ENCODE measurements at regions not wholly inside any gene's neighbourhood (a gene's known extent, or its start where the extent isn't known, plus 50 kb on each side); places are given as distances from the start of the nearest gene placed in this dataset.

GRCh38 chr11:108994887-108995286, 330.0 kb downstream of the DDX10 start:
- DNase-seq, result no peak

- no peak for DNase-seq
Measured at GRCh38 chr11:108997826-108998225, 333.0 kb downstream of the DDX10 start.

GRCh38 chr11:109000531-109000930, 335.7 kb downstream of the DDX10 start:
- DNase-seq, result no peak

- DNase-seq, result no peak
Measured at GRCh38 chr11:109001585-109001984, 336.7 kb downstream of the DDX10 start.

- DNase-seq, result no peak
Measured at GRCh38 chr11:109012991-109013390, 348.1 kb downstream of the DDX10 start.

GRCh38 chr11:109015283-109015682, 350.4 kb downstream of the DDX10 start:
- DNase-seq, result no peak

GRCh38 chr11:109016724-109017123, 351.9 kb downstream of the DDX10 start:
- DNase-seq, result no peak

- DNase-seq, result no peak
Measured at GRCh38 chr11:109017489-109017888, 352.6 kb downstream of the DDX10 start.

- no peak for DNase-seq
Measured at GRCh38 chr11:109018639-109019038, 353.8 kb downstream of the DDX10 start.

GRCh38 chr11:109019342-109019936, 354.6 kb downstream of the DDX10 start:
- no peak for DNase-seq

- no peak for DNase-seq
Measured at GRCh38 chr11:109023036-109023435, 358.2 kb downstream of the DDX10 start.

GRCh38 chr11:109026891-109027489, 362.1 kb downstream of the DDX10 start:
- no peak for DNase-seq

GRCh38 chr11:109027851-109028250, 363.0 kb downstream of the DDX10 start:
- DNase-seq, result no peak

GRCh38 chr11:109029927-109030326, 365.1 kb downstream of the DDX10 start:
- DNase-seq, result no peak

- DNase-seq, result no peak
Measured at GRCh38 chr11:109033627-109034338, 368.9 kb downstream of the DDX10 start.

GRCh38 chr11:109034339-109034696, 369.4 kb downstream of the DDX10 start:
- no peak for DNase-seq

- DNase-seq, result no peak
Measured at GRCh38 chr11:109035284-109035683, 370.4 kb downstream of the DDX10 start.

GRCh38 chr11:109036011-109036410, 371.1 kb downstream of the DDX10 start:
- DNase-seq, result no peak

- DNase-seq, result no peak
Measured at GRCh38 chr11:109037856-109038780, 373.2 kb downstream of the DDX10 start.

GRCh38 chr11:109039611-109040010, 374.7 kb downstream of the DDX10 start:
- no peak for DNase-seq

GRCh38 chr11:109040303-109040702, 375.4 kb downstream of the DDX10 start:
- DNase-seq, result no peak

GRCh38 chr11:109041876-109042275, 377.0 kb downstream of the DDX10 start:
- no peak for DNase-seq

GRCh38 chr11:109043315-109043714, 378.4 kb downstream of the DDX10 start:
- DNase-seq, result no peak
